ENCODE measurements at regions not wholly inside any gene's neighbourhood (a gene's known extent, or its start where the extent isn't known, plus 50 kb on each side); places are given as distances from the start of the nearest gene placed in this dataset.

DNA sequence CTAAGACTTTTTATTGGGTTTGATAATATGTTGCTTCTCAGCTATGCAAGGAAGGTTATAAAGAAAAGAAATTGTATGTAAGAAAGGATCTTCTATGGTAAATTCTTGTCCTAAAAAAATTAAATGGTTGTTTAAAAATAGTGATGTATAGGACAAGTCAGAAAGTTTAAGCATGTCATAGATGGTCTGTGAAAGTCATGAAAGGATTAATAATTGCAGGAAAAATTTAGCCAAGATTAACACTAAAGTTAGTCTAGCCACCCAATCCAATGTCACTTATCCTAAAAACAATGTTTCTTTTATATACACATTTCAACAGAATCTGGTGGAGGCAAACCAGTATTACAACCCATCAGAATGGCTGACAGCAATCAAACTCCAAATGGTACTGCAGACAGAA lies 1046.7 kb upstream of the SLC39A10 start:
- H3K27me3 ChIP-seq (ENCODE audit: control insufficient read depth in 2 of 2, insufficient read depth in 2 of 2, low read length in 2 of 2): no peaks in the 10 kb centered on the region
- H3K9ac ChIP-seq (ENCODE audit: insufficient read depth, low read length, poor library complexity, severe bottlenecking): no peak overlapping the region
- H3K36me3 ChIP-seq (replicated peaks in 1 of 2; ENCODE audit: control insufficient read depth in 1 of 2, insufficient read depth in 2 of 2, low read length in 2 of 2): no peaks in the 10 kb centered on the region
- Mint-ChIP-seq H3K4me3 (no peak overlapping the region), H3K36me3 (no peaks in the 10 kb centered on the region), H3K27me3 (ENCODE audit: low read depth in 3 of 3) (no peaks in the 10 kb centered on the region), H3K9me3 (peaks cover 2 to 14% (median 9%) of the 10 kb centered on the region in 7 donors), H3K4me1 (no peaks in the 10 kb centered on the region), H3K27ac (no peak overlapping the region)
- no peak overlapping the region for H3K27ac ChIP-seq (ENCODE audit: low read depth in 1 of 2, low read length in 2 of 2)
- H3K4me2 ChIP-seq (replicated peaks; ENCODE audit: extremely low read depth, low read length, poor library complexity, severe bottlenecking): no peak overlapping the region
- intact Hi-C loops (cut with micrococcal nuclease): no loop called here
- H3K4me1 ChIP-seq (ENCODE audit: control insufficient read depth in 1 of 2, insufficient read depth in 2 of 2, low read length in 2 of 2): no peaks in the 10 kb centered on the region
- H3K4me3 ChIP-seq (replicated peaks in 1 of 3; ENCODE audit: low read depth in 2 of 3, low read length in 3 of 3): no peak overlapping the region
- no peaks in the 10 kb centered on the region for H3K79me2 ChIP-seq (ENCODE audit: insufficient read depth, low read length)
- TF ChIP-seq, protein P1, sequence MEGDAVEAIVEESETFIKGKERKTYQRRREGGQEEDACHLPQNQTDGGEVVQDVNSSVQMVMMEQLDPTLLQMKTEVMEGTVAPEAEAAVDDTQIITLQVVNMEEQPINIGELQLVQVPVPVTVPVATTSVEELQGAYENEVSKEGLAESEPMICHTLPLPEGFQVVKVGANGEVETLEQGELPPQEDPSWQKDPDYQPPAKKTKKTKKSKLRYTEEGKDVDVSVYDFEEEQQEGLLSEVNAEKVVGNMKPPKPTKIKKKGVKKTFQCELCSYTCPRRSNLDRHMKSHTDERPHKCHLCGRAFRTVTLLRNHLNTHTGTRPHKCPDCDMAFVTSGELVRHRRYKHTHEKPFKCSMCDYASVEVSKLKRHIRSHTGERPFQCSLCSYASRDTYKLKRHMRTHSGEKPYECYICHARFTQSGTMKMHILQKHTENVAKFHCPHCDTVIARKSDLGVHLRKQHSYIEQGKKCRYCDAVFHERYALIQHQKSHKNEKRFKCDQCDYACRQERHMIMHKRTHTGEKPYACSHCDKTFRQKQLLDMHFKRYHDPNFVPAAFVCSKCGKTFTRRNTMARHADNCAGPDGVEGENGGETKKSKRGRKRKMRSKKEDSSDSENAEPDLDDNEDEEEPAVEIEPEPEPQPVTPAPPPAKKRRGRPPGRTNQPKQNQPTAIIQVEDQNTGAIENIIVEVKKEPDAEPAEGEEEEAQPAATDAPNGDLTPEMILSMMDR (IDR thresholded peaks at IDR 0.05): no peak
- no peak overlapping the region for H2AFZ ChIP-seq (ENCODE audit: insufficient read depth, low read depth, low read length, poor library complexity, severe bottlenecking)
- no peaks in the 10 kb centered on the region for H4K20me1 ChIP-seq (ENCODE audit: insufficient read depth, low read length)
- peaks cover 10 to 33% of the 10 kb centered on the region in 2 donors for H3K9me3 ChIP-seq (replicated peaks in 1 of 2; ENCODE audit: control insufficient read depth in 1 of 2, insufficient read depth in 1 of 2, low read length in 2 of 2)
- DNase-seq: no peak

DNA sequence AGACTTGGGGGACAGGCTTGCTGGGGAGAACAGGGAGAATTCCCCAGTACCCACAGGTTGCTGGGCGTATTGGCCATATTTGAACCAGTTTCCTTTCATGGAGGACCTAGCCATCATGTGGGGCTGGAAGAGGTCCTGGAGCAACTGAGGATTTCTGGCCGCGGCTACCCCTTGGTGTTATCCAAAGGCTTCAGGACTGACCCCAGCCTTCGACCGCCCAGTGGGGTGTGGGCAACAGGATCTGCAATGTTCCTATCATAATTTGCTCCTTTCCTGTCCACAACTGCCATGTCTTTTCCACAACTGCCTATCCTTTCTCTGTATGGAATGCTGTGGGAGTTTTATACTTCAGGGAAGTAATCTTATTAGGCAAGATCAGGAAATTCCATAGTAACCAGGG lies 1053.6 kb upstream of the SLC39A10 start:
- no peak for DNase-seq
- Mint-ChIP-seq H3K27ac (no peak overlapping the region), H3K4me1 (no peaks in the 10 kb centered on the region), H3K27me3 (ENCODE audit: low read depth in 3 of 3) (no peaks in the 10 kb centered on the region), H3K9me3 (peaks cover 0 to 15% (median 6%) of the 10 kb centered on the region in 7 donors), H3K36me3 (no peaks in the 10 kb centered on the region), H3K4me3 (no peak overlapping the region)
- Histone ChIP-seq H4K20me1 (ENCODE audit: insufficient read depth, low read length) (no peaks in the 10 kb centered on the region), H3K27me3 (ENCODE audit: control insufficient read depth in 2 of 2, insufficient read depth in 2 of 2, low read length in 2 of 2) (no peaks in the 10 kb centered on the region), H3K27ac (ENCODE audit: low read depth in 1 of 2, low read length in 2 of 2) (no peak overlapping the region), H3K36me3 (replicated peaks in 1 of 2; ENCODE audit: control insufficient read depth in 1 of 2, insufficient read depth in 2 of 2, low read length in 2 of 2) (no peaks in the 10 kb centered on the region), H3K9me3 (replicated peaks in 1 of 2; ENCODE audit: control insufficient read depth in 1 of 2, insufficient read depth in 1 of 2, low read length in 2 of 2) (peaks cover 17 to 43% of the 10 kb centered on the region in 2 donors), H3K9ac (ENCODE audit: insufficient read depth, low read length, poor library complexity, severe bottlenecking) (no peak overlapping the region), H3K4me1 (ENCODE audit: control insufficient read depth in 1 of 2, insufficient read depth in 2 of 2, low read length in 2 of 2) (no peaks in the 10 kb centered on the region), H2AFZ (ENCODE audit: insufficient read depth, low read depth, low read length, poor library complexity, severe bottlenecking) (no peak overlapping the region), H3K79me2 (ENCODE audit: insufficient read depth, low read length) (no peaks in the 10 kb centered on the region), H3K4me2 (replicated peaks; ENCODE audit: extremely low read depth, low read length, poor library complexity, severe bottlenecking) (no peak overlapping the region), H3K4me3 (replicated peaks in 1 of 3; ENCODE audit: low read depth in 2 of 3, low read length in 3 of 3) (no peak overlapping the region)
- intact Hi-C loops (cut with micrococcal nuclease): no loop called here
- TF ChIP-seq, protein P1 (IDR thresholded peaks at IDR 0.05): no peak
- 86% methylated on average over 2 of the region's 5 CpGs for WGBS (ENCODE audit: insufficient coverage)

Measured in CD14-positive monocyte (primary cell).